HepG2 (cell line): ENCODE measurements at regions not wholly inside any gene's neighbourhood (a gene's known extent, or its start where the extent isn't known, plus 50 kb on each side); places are given as distances from the start of the nearest gene placed in this dataset.

Experiments used
- ATF7 ChIP-seq, 2 experiments: fragments of 450-650 bp in 1 of 2; sonication (generic) in 1 of 2; formaldehyde crosslinking in 1 of 2; IDR thresholded peaks; 2 replicates each; pipeline versions ENCODE4 v1.4.0 to v1.6.1; 2016 to 2020; ENCODE audit warnings: antibody characterized with exemption in 1 of 2, mild to moderate bottlenecking in 1 of 2, missing genetic modification reagents in 1 of 2
- BHLHE40 ChIP-seq: IDR thresholded peaks from 2 replicates; pipeline ENCODE4 v1.6.1; 2011; ENCODE audit warnings: low read length, improper control_type of control experiment
- FLYWCH1 ChIP-seq: sonication (generic); formaldehyde crosslinking; IDR thresholded peaks from 2 replicates; pipeline ENCODE4 v1.8.1; 2023; ENCODE audit warnings: mild to moderate bottlenecking, missing genetic modification reagents
- GFI1 ChIP-seq: sonication (generic); formaldehyde crosslinking; IDR thresholded peaks from 2 replicates; pipeline ENCODE4 v1.5.0; 2020; ENCODE audit warnings: missing genetic modification reagents, mild to moderate bottlenecking, borderline replicate concordance
- GRHL1 ChIP-seq: sonication (generic); formaldehyde crosslinking; conservative IDR thresholded peaks from 2 replicates; pipeline ENCODE4 v1.8.0; 2022; ENCODE audit warnings: missing genetic modification reagents
- IKZF4 ChIP-seq: sonication (generic); formaldehyde crosslinking; IDR thresholded peaks from 2 replicates; pipeline ENCODE4 v1.5.1; 2020; ENCODE audit warnings: borderline replicate concordance, mild to moderate bottlenecking, low read depth, missing genetic modification reagents; ENCODE audit errors: not compliant biosample characterization
- MLXIP ChIP-seq: sonication (generic); formaldehyde crosslinking; IDR thresholded peaks from 2 replicates; pipeline ENCODE4 v1.9.0; 2021; ENCODE audit warnings: missing genetic modification reagents, borderline replicate concordance
- MTERF4 ChIP-seq: sonication (generic); formaldehyde crosslinking; IDR thresholded peaks from 2 replicates; pipeline ENCODE4 v1.8.0; 2023; ENCODE audit warnings: mild to moderate bottlenecking, missing genetic modification reagents
- MXI1 ChIP-seq: IDR thresholded peaks from 3 replicates; pipeline ENCODE4 v1.6.1; 2012; ENCODE audit warnings: low read depth, low read length, inconsistent platforms, borderline replicate concordance
- NFYC ChIP-seq: IDR thresholded peaks from 2 replicates; pipeline ENCODE4 v1.6.1; 2016; ENCODE audit warnings: missing genetic modification reagents, missing compliant biosample characterization
- SP4 ChIP-seq: sonication (generic); formaldehyde crosslinking; IDR thresholded peaks from 2 replicates; pipeline ENCODE4 v1.8.1; 2023; ENCODE audit warnings: mild to moderate bottlenecking, missing genetic modification reagents
- TMF1 ChIP-seq: sonication (generic); formaldehyde crosslinking; IDR thresholded peaks from 2 replicates; pipeline ENCODE4 v1.8.1; 2022; ENCODE audit warnings: low read depth, missing genetic modification reagents
- ZFP91 ChIP-seq: sonication (generic); formaldehyde crosslinking; IDR thresholded peaks from 2 replicates; pipeline ENCODE4 v1.9.0; 2022; ENCODE audit warnings: missing genetic modification reagents, mild to moderate bottlenecking, borderline replicate concordance
- ZMYM3 ChIP-seq: sonication (generic); formaldehyde crosslinking; IDR thresholded peaks from 2 replicates; pipeline ENCODE4 v1.5.1; 2020; ENCODE audit warnings: mild to moderate bottlenecking, missing genetic modification reagents
- ZNF121 ChIP-seq: sonication (generic); formaldehyde crosslinking; IDR thresholded peaks from 2 replicates; pipeline ENCODE4 v1.5.0; 2020; ENCODE audit warnings: mild to moderate bottlenecking, missing genetic modification reagents
- ZNF343 ChIP-seq: sonication (generic); formaldehyde crosslinking; IDR thresholded peaks from 2 replicates; pipeline ENCODE4 v1.4.0; 2020; ENCODE audit warnings: mild to moderate bottlenecking, missing genetic modification reagents
- ZNF770 ChIP-seq: sonication (generic); formaldehyde crosslinking; IDR thresholded peaks from 2 replicates; pipeline ENCODE4 v1.5.0; 2020; ENCODE audit warnings: mild to moderate bottlenecking, missing genetic modification reagents

GRCh38 chr10:78972947-78973900, 95.5 kb upstream of the ZMIZ1 start (continued):
- TF ChIP-seq SP4 (CRISPR knock-in tag) (peak; percentile 74; the same call in 1 of the 2 replicates), BHLHE40 (peak; percentile 75), GRHL1 (CRISPR knock-in tag) (no peak), FLYWCH1 (CRISPR knock-in tag) (0 out of 2 replicates have a peak, but pooled peaks have one; percentile 28), TMF1 (CRISPR knock-in tag) (peak; percentile 39; the same call in 1 of the 2 replicates), ZNF343 (CRISPR knock-in tag) (no peak), ATF7 (IDR thresholded peaks at IDR 0.05) (no peak), ATF7 (CRISPR knock-in tag; IDR thresholded peaks at IDR 0.05) (peak; percentile 54; the same call in 1 of the 2 replicates), ZFP91 (peak; percentile 50; the same call in 1 of the 2 replicates), MLXIP (CRISPR knock-in tag) (0 out of 2 replicates have a peak, but pooled peaks have one; percentile 14), MTERF4 (CRISPR knock-in tag) (0 out of 2 replicates have a peak, but pooled peaks have one; percentile 21), GFI1 (CRISPR knock-in tag) (0 out of 2 replicates have a peak, but pooled peaks have one; percentile 2), MXI1 (peak; percentile 61; the same call in 1 of the 3 replicates), IKZF4 (CRISPR knock-in tag) (peak; percentile 29), ZNF770 (CRISPR knock-in tag) (0 out of 2 replicates have a peak, but pooled peaks have one; percentile 15), ZNF121 (CRISPR knock-in tag) (peak; percentile 89), NFYC (CRISPR knock-in tag) (no peak; the same call in 1 of the 2 replicates), ZMYM3 (CRISPR knock-in tag) (peak; percentile 1; the same call in 1 of the 2 replicates)
